GM23248 (cell line): ENCODE measurements at regions not wholly inside any gene's neighbourhood (a gene's known extent, or its start where the extent isn't known, plus 50 kb on each side); places are given as distances from the start of the nearest gene placed in this dataset.

ENCODE experiments used
- DNase-seq: peaks from one replicate; pipeline ENCODE4 v3.0.0-alpha.2; 2015
- H2AFZ ChIP-seq: fragments of 200-600 bp; sonication (generic); 2 replicates; pipeline ENCODE4 v1.6.1; 2016; ENCODE audit warnings: antibody characterized with exemption
- H3F3A ChIP-seq: fragments of 200-600 bp; sonication (generic); 2 replicates; pipeline ENCODE4 v1.6.1; 2016; ENCODE audit warnings: mild to moderate bottlenecking, antibody characterized with exemption, mixed run types; ENCODE audit not compliant: insufficient read depth
- H3K27ac ChIP-seq: fragments of 200-600 bp; sonication (generic); 2 replicates; pipeline ENCODE4 v1.5.1; 2016; ENCODE audit warnings: mild to moderate bottlenecking
- H3K27me3 ChIP-seq: fragments of 200-600 bp; sonication (generic); replicated peaks from 2 replicates; pipeline ENCODE4 v1.6.1; 2016; ENCODE audit warnings: mild to moderate bottlenecking; ENCODE audit not compliant: insufficient read depth
- H3K36me3 ChIP-seq: fragments of 200-600 bp; sonication (generic); 2 replicates; pipeline ENCODE4 v1.6.1; 2016; ENCODE audit warnings: low read depth, mild to moderate bottlenecking
- H3K4me1 ChIP-seq: fragments of 200-600 bp; sonication (generic); 2 replicates; pipeline ENCODE4 v1.6.1; 2016; ENCODE audit warnings: mild to moderate bottlenecking; ENCODE audit not compliant: insufficient read depth
- H3K4me2 ChIP-seq: fragments of 200-600 bp; sonication (generic); one replicate; pipeline ENCODE4 v1.6.1; 2016; ENCODE audit warnings: mild to moderate bottlenecking; ENCODE audit not compliant: unreplicated experiment
- H3K4me3 ChIP-seq: fragments of 200-600 bp; sonication (generic); 2 replicates; pipeline ENCODE4 v1.5.1; 2016; ENCODE audit warnings: mild to moderate bottlenecking
- H3K79me2 ChIP-seq: fragments of 200-600 bp; sonication (generic); 2 replicates; pipeline ENCODE4 v1.6.1; 2016; ENCODE audit warnings: mild to moderate bottlenecking; ENCODE audit not compliant: insufficient read depth
- H3K9ac ChIP-seq: fragments of 200-600 bp; sonication (generic); 2 replicates; pipeline ENCODE4 v1.6.1; 2016; ENCODE audit warnings: mild to moderate bottlenecking
- H3K9me2 ChIP-seq: fragments of 200-600 bp; sonication (generic); 2 replicates; pipeline ENCODE4 v1.6.1; 2016; ENCODE audit warnings: mixed run types, mild to moderate bottlenecking, moderate library complexity; ENCODE audit not compliant: insufficient read depth
- H3K9me3 ChIP-seq: fragments of 200-600 bp; sonication (generic); one replicate; pipeline ENCODE4 v1.6.1; 2017; ENCODE audit warnings: low read depth
- H4K20me1 ChIP-seq: fragments of 200-600 bp; sonication (generic); 2 replicates; pipeline ENCODE4 v1.6.0; 2016; ENCODE audit not compliant: insufficient read depth
- EZH2 ChIP-seq: fragments of 200-600 bp; sonication (generic); IDR thresholded peaks from 2 replicates; pipeline ENCODE4 v1.6.1; 2018; ENCODE audit warnings: antibody characterized with exemption, mild to moderate bottlenecking; ENCODE audit not compliant: insufficient read depth, poor library complexity, severe bottlenecking
- EZH2phosphoT487 ChIP-seq: fragments of 200-600 bp; sonication (generic); IDR thresholded peaks from 2 replicates; pipeline ENCODE4 v1.6.1; 2018; ENCODE audit warnings: antibody characterized with exemption, moderate library complexity, mild to moderate bottlenecking, low read depth; ENCODE audit not compliant: insufficient read depth
- WGBS, 2 experiments: methylation state at CpG; one replicate each; pipeline ENCODE4 v1.1.6; 2015 to 2017; ENCODE audit warnings: low lambda C conversion rate in 2 of 2, low coverage in 1 of 2; ENCODE audit errors: missing lambda C conversion rate in 2 of 2; 5-methylcytosine and 5-hydroxymethylcytosine counted together
- in situ Hi-C: fragments of 300-500 bp; cut with MboI; formaldehyde crosslinking; loops from 2 replicates; pipeline ENCODE4 v1.15.0; 2020

DNA sequence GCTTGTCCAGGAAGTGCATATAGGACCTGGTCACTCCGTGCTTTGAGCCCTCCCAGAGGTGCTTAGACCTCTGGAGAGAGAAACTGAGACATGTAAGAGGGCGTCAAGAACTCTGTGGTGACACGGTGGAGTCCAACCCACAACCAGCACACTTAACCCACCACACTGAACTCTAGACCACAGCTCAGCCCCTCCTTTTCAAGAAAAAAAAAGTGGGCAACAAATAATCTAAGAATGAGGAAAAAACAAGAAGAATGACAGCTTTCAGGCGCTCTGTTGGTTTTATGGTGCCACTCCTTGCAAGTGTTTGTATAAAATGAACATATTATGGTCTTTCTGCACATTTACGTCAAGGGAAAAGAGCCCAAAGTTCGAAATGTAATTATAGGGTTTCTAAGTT, 50.2 kb upstream of the SNAPC3 start:
- no peaks in the 10 kb centered on the region for H3K36me3 ChIP-seq
- H3K27ac ChIP-seq, result no peak overlapping the region
- H3K4me3 ChIP-seq, result no peak overlapping the region
- in situ Hi-C loops, result no loop called here
- H3K9me3 ChIP-seq, result no peaks in the 10 kb centered on the region
- no peak overlapping the region for H2AFZ ChIP-seq
- H3F3A ChIP-seq, result peaks cover 6% of the 10 kb centered on the region; the same call in 1 of the 2 replicates
- 0 out of 2 replicates have a peak, but pooled peaks cover 6% of the 10 kb centered on the region for H3K4me1 ChIP-seq
- no peak overlapping the region for H3K9ac ChIP-seq
- H3K4me2 ChIP-seq, result no peak overlapping the region
- WGBS, 2 experiments, result 78 to 87% methylated on average over 6 of the region's 6 CpGs
- H4K20me1 ChIP-seq, result no peaks in the 10 kb centered on the region
- no peaks in the 10 kb centered on the region for H3K79me2 ChIP-seq
- TF ChIP-seq EZH2phosphoT487 (no peak), EZH2 (no peak)
- 0 out of 2 replicates have a peak, but pooled peaks cover under 1% of the 10 kb centered on the region for H3K27me3 ChIP-seq
- no peak for DNase-seq
- H3K9me2 ChIP-seq, result no peaks in the 10 kb centered on the region

DNA sequence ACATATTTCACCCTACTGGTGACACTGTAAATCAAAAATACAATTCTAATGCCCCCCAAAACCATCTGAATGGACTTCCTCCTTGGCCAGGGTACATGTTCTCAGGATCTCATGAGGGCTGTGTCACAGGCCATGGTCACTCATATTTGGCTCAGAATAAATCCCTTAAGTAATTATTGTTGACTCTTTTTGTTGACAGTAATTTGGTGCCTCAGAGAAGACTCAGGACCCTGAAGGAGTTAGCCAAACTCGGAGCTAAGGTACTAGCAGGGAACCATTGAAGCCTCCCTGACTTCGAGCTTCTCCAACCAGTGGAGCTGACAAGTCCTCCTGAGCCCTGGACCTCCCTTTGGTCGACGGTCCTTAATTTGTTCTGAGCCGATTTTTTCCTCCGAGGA, 51.2 kb upstream of the SNAPC3 start:
- TF ChIP-seq EZH2phosphoT487 (no peak), EZH2 (no peak)
- no peaks in the 10 kb centered on the region for H3K9me2 ChIP-seq
- 72 to 74% methylated on average over 6 of the region's 6 CpGs for WGBS, 2 experiments
- no peak overlapping the region for H3K4me2 ChIP-seq
- H3K4me3 ChIP-seq, result no peak overlapping the region
- H3K4me1 ChIP-seq, result 0 out of 2 replicates have a peak, but pooled peaks cover 6% of the 10 kb centered on the region
- H3K9ac ChIP-seq, result no peak overlapping the region
- H3F3A ChIP-seq, result peaks cover 6% of the 10 kb centered on the region; the same call in 1 of the 2 replicates
- no peak overlapping the region for H3K27ac ChIP-seq
- H3K9me3 ChIP-seq, result no peaks in the 10 kb centered on the region
- H3K79me2 ChIP-seq, result no peaks in the 10 kb centered on the region
- H3K27me3 ChIP-seq, result no peaks in the 10 kb centered on the region
- in situ Hi-C loops, result no loop called here
- H4K20me1 ChIP-seq, result no peaks in the 10 kb centered on the region
- no peak overlapping the region for H2AFZ ChIP-seq
- DNase-seq, result no peak
- H3K36me3 ChIP-seq, result no peaks in the 10 kb centered on the region

DNA sequence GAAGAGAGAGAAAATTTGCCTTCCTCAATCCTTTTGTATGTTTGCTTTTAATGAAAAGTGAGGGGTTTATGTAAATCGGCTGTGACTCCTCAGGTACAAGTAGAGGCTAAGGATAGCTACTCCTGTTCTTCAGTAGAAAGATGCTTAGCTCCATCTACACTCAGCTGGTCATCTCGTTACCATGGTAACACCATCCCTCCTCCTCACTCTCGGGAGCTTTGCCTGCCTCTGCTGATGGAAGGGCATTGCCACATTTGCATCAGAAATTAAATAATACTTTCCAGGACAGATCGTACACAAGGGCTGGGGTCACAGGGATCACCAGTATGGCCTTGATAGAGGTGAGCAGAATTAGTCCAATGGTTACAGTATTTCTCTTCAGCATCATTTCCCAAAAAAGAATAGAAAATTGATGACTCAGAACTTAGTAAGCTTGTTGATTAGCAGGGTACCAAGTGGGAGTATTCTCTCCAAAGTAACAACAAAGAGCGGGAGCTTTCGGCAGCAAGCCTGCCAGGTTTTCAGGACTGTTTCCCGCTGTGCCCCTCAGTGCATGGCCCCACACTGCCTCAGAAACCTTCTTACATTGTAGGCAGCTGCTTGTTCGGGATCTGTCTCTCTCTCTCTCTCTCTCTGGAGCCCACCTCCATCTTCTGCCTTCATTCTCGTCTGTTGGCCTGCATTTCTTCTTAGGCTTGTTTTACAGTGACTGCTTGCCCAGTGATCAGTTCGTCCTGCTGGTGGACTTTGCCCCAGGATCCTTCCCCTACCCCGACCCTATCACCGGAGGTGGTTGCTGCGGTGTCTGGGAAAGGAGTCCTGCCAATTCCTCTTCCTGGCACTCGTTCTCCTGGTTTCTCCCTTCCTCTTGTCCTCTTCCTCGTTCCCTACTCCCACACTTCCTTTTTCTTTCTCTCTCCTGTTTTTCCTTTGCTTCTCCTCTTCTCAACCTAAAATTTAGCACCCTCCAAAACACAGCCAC, 51.9 kb upstream of the SNAPC3 start:
- TF ChIP-seq EZH2, result no peak
- no peak for TF ChIP-seq EZH2phosphoT487
- Histone ChIP-seq H4K20me1 (no peaks in the 10 kb centered on the region), H2AFZ (no peak overlapping the region), H3K4me2 (no peak overlapping the region), H3K27ac (no peak overlapping the region), H3K9me2 (no peaks in the 10 kb centered on the region), H3K27me3 (no peaks in the 10 kb centered on the region), H3K4me3 (no peak overlapping the region), H3K36me3 (no peaks in the 10 kb centered on the region), H3K79me2 (no peaks in the 10 kb centered on the region), H3K9me3 (no peaks in the 10 kb centered on the region), H3F3A (peaks cover 6% of the 10 kb centered on the region; the same call in 1 of the 2 replicates), H3K4me1 (0 out of 2 replicates have a peak, but pooled peaks cover 6% of the 10 kb centered on the region), H3K9ac (no peak overlapping the region)
- DNase-seq, result peak; percentile 14
- in situ Hi-C loops, result no loop called here
- WGBS, 2 experiments, result 75 to 80% methylated on average over 15 of the region's 15 CpGs

DNA sequence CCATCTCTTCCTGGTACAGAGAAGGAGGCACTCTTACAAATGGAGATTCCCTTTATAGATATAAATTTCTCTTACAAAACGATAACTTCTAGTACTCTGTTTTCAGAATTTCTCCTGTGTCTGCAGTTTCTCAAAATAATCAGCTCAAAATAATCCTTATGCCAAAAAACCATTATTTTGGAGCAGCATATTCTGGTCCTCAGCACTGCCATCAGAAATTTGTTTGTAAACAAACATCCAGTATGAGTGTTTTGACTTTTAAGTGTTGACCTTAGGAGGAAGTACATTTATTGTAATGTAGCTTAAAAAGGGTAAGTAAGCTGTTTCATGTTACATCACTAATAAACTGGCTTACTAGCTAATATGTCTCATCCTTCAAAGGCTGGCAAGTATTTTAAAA, 52.8 kb upstream of the SNAPC3 start:
- no peak for DNase-seq
- Histone ChIP-seq H3K9me3 (no peaks in the 10 kb centered on the region), H3K36me3 (no peaks in the 10 kb centered on the region), H3K9ac (no peak overlapping the region), H4K20me1 (no peaks in the 10 kb centered on the region), H3K9me2 (no peaks in the 10 kb centered on the region), H3K27me3 (no peaks in the 10 kb centered on the region), H3K4me1 (0 out of 2 replicates have a peak, but pooled peaks cover 6% of the 10 kb centered on the region), H3K4me2 (no peak overlapping the region), H3K4me3 (no peak overlapping the region), H3F3A (peaks cover 6% of the 10 kb centered on the region; the same call in 1 of the 2 replicates), H3K27ac (no peak overlapping the region), H2AFZ (no peak overlapping the region), H3K79me2 (no peaks in the 10 kb centered on the region)
- in situ Hi-C loops, result no loop called here
- TF ChIP-seq EZH2phosphoT487 (no peak), EZH2 (no peak)
- WGBS, 2 experiments, result 57 to 87% methylated on average over 1 of the region's 1 CpG
